IPS DF 4.7 (cell line): ENCODE measurements at regions not wholly inside any gene's neighbourhood (a gene's known extent, or its start where the extent isn't known, plus 50 kb on each side); places are given as distances from the start of the nearest gene placed in this dataset.
A peak's percentile ranks its signal among the peaks of the same experiment; 100 is the strongest.
"Not testable (repeated sequence)": the region's sequence is repeated elsewhere in the genome, so short reads cannot be mapped to it uniquely, and the experiment has no call there.

Experiments
- DNase-seq: peaks from one replicate; pipeline ENCODE4 v3.0.0-alpha.2; 2013; ENCODE audit warnings: low spot score; ENCODE audit errors: extremely low read depth

DNA sequence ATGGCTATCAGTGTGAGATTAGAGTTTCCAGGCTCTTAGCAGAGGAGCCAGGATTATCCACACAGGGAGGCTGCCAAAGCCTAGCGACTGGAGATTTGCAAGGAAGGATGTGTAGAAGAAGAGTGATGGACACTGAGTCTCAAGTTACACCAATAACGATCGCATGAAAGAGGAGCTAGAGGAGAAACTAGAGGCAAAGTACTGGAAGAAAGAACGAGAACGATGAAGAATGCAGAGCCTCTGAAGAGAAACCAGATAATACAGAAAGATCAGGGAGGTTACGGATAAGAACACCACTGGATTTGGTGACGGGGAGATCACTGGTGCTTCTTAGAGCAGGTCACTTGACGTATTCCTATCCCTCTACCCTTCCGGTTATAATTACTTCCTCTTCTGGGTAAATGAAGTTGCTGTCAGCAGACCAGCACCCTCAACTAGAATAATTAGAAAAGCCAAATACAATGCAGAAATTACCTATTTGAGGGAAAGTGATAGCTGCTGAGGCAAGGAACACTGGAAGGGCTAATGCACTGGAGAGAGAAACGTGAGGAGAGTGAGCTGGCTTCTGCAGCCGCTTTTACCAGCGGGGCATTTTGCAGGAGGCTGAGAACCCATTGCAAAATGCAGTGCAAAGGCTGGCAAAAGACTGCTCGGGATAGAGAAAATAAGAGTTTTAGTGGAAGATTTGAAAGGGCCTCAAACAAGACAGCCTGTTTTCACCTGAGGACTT, 93.1 kb upstream of the HIF1A start:
- DNase-seq = no peak

GRCh38 chr14:61602733-61603077, 92.6 kb upstream of the HIF1A start:
- DNase-seq = no peak

- no peak for DNase-seq
Measured at GRCh38 chr14:61603736-61604135, 91.6 kb upstream of the HIF1A start.

DNA sequence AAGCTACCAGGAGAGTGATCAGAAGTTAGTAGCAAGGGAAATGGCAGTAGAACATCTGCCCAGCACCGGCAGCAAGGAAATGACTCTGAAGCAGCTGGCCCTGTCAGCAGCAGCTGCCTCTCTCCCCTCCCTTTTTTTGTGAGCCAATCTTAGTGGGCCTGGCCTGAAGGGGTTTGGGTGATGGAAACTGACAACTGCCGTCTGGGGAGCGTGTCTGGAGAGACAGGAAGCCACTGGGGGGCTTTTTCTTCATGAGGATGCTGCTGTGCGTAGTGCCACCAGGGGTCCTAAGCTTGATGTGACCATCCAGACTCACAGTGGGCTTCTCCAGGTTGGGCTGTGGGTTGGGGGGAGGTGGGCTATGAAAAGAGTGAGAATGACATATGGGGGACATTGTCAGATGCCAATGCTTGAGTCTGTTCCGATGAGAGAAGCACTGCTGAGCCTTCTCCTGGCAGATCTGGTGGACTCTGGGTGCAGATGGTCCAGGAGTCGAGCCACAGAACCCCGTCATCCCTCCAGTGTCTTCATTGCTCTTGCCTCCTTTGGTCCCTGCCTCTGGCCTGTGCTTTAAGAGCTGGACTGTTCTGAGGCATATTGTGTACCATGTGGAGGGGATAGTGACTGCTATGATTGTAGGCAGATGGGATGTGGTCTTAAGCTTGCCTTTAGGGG, 87.6 kb upstream of the HIF1A start:
- DNase-seq = no peak

DNA sequence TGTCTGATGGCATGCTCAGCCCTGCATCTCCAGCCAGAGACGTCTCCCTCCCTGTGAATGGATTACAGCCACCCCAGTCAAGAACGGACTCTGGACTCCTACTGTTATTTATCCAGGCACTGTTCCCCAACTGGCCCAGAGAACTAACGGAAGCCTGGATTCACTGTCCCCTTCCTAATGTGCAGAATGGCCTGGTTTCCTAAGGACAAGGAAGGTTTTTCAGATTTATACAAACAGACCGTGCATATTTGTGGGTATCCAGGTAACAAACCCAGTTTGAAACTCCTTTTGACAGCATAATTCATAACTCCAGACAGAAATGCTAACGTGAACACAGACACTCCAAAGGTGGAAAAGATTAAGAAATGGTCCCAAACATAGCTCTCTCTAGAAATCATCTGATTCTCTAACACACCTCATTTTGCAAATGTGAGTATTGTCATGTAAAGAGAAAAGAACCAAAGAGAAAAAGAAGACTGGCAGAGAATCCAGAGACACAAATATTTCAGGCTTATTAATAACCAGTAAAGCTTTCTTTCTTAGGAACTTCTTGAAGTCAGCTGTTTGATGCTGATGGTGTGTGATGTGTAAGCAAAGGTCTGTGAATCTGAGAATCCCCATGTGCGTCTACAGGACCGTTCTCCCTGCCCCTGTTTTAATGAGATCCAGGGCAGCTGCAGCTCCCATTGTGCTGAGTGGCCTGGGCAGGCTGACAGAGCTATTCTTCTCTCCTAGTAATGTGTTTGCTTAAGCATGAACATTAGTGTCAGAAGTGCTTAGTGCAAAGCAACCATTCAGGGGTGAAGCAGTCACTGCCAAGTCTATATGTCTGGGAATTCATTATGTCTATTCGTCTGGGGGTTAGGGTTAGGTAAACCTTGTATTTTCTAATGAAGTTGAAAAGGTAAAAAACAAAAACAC, 86.8 kb upstream of the HIF1A start:
- no peak for DNase-seq

- peak; percentile 51 for DNase-seq
Measured at GRCh38 chr14:61609191-61609843, 86.0 kb upstream of the HIF1A start.

- no peak for DNase-seq
Measured at GRCh38 chr14:61609884-61610283, 85.4 kb upstream of the HIF1A start.

DNA sequence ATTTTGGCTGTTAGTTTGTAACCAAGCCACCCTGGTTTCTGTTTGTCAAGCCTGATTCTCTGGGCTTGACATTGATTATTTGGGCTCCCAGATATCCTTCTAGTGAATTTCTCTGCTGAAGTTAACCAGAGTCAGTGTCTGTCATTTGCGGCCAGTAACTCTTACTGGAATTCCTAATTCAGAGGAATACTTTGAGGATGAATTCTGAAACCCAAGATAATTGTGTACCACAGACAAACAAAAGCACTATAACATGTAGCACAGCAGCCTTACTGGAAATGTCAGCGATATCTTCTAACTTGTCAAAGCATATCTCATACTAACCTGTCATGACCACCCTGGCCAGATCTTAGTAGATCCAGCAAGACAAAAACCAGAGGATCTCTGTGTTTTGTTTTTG, 84.4 kb upstream of the HIF1A start:
- DNase-seq = no peak

DNA sequence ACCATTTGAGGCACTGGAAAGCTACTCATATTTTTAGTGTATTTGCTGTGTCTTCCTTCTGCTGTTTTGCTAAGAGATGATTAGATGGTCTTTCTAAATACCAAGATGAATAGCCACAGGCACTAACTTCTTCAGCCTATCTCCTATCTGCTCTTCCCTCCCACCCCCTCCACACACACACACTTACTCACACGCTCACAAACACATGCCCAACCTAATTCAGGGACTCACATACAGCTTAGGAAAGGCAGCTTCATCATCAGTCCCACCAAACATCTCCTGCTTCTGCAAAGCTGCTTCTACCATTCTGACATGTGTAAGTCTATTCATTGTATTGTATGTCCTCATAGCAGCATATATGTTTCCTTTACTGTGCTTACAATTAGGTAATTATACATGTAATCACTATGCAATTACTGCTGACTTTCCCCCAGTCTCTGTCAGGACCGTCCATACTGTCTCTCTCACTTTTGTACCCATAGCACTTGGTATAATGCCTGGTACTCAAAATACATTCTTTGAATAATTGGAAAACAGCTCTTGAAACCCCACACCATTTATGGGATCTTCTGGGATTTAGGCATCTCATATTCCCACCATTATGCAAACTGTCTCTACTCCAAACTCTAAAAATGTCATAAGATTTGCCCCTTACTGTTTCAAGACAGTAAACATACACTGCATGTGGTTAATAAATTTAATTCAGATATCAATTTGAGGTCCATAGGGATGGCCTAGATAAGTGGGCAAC, 83.3 kb upstream of the HIF1A start:
- no peak for DNase-seq

DNA sequence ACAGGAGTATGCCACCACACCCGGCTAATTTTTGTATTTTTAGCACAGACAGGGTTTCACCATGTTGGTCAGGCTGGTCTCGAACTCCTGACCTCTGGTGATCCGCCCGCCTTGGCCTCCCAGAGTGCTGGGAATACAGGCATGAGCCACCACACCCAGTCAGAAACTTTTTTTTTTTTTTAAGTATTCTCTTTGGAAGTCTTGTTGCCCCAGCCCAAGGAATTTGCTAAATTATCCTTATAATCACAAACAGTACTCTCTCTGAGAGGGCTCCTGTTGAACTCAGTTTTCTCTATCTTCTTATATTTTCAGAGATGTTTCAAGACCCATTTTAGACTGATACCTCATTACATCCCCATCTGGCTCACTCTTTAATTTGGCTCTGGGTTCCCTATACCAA, 82.3 kb upstream of the HIF1A start:
- DNase-seq = not testable (repeated sequence)

DNA sequence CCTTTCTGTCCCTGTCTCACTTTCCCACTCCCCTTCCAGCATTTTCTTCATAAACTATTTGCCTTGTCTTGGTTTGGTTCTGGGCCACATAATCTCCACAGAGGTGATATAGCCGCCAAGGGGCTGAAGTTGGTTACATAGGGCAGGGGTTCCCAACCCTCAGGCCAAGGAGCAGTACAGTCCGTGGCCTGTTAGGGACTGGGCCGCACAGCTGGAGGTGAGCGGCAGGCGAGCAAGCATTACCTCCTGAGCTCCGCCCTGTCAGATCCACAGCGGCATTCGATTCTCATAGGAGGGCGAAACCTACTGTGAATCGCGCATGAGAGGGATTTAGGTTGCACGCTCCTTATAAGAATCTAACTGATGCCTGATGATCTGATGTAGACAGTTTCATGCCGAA, 80.6 kb upstream of the HIF1A start:
- DNase-seq = no peak

DNA sequence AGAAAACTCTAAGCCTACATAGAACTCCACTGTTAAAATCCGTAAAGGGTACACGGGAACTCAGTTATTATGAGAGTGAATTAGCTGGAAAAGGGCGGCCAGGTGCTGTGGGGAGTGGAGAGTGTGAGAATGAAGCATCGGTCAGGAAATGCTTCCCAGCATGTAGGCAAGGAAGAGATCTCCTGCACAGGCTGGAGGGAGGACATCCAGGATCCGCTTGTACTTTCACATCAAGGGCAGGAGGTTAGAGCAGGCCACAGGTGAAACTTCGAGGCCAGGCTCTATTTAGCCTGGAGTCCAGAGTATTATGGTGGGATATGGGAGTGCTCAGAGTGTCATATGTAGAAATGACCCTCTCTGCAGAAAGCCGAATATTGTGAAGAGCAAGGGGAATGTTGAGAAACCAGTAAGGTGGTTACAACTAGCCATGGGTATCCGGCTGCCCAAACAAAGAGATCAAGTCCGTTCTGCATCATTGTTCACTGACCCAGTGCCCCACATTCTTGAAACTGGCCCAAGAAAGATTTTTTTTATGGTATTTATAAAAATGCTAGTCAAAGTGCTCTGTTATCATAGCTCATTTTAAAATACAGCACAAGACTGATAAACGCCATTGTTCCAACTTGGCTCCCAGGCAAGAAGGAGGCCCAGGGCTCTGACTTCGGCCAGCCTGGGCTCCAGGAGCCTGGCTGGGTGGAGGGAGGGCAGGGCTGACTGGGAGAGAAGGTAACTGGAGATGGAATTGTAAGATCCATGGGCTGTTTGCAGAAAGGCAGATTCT, 79.4 kb upstream of the HIF1A start:
- no peak for DNase-seq

GRCh38 chr14:61616524-61617185, 78.7 kb upstream of the HIF1A start:
- DNase-seq = no peak

DNA sequence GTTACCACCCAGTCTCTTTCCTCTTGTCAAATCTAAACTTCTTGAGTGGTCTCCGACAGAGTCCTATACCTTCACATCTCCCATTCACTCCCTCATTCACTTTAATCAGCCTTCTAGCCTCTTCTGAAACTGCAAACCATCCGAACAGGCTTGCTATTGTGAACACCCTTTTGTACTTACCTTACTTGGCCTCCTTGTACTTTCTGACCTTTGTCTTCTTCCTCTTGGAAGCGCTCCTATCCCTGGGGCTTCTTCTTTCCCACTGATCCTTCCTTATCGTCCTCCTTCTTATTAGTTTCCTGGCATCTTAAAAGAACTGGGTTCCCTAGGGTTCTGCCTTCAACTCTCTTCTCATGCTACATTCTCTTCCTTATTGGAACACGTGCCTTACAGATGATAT, 76.9 kb upstream of the HIF1A start:
- no peak for DNase-seq

- DNase-seq = no peak
Measured at GRCh38 chr14:61619494-61619893, 75.8 kb upstream of the HIF1A start.

GRCh38 chr14:61620130-61620946, 75.0 kb upstream of the HIF1A start:
- DNase-seq = no peak

DNA sequence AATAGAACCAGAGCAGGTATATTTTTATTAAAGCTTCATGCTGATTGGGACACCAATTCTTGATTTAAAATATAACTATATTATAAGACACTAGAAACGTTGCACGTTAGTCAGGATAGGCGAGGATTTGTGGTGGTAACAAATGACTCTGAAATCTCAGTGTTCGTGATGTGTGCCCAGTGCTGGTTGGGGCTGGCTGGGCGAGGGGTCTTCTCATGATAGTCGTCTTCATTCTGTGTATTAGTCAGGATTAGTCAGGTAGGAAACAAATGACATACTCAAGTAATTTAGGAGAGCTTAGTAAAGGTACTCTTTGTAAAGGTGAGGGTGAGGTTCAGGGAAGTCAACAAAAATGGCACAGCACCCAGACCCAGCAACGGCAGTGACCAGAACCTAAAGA, 73.9 kb upstream of the HIF1A start:
- no peak for DNase-seq

GRCh38 chr14:61622051-61622450, 73.3 kb upstream of the HIF1A start:
- no peak for DNase-seq

- no peak for DNase-seq
Measured at GRCh38 chr14:61623927-61624326, 71.4 kb upstream of the HIF1A start.
